ENCODE measurements at regions not wholly inside any gene's neighbourhood (a gene's known extent, or its start where the extent isn't known, plus 50 kb on each side); places are given as distances from the start of the nearest gene placed in this dataset.
"Not testable (repeated sequence)": the region's sequence is repeated elsewhere in the genome, so short reads cannot be mapped to it uniquely, and the experiment has no call there.

- Histone ChIP-seq H3K36me3 (ENCODE audit: control insufficient read depth in 3 of 3, insufficient read depth in 3 of 3, low read length in 3 of 3) (no peaks in the 10 kb centered on the region), H3K9ac (ENCODE audit: low read depth in 1 of 3, low read length in 3 of 3) (no peak overlapping the region), H3K27me3 (ENCODE audit: control insufficient read depth in 3 of 3, insufficient read depth in 3 of 3, low read length in 3 of 3) (no peaks in the 10 kb centered on the region), H3K4me3 (ENCODE audit: low read length in 3 of 3) (no peak overlapping the region), H3K9me3 (ENCODE audit: control insufficient read depth in 3 of 3, low read length in 3 of 3) (no peaks in the 10 kb centered on the region), H3K27ac (ENCODE audit: low read depth, low read length) (no peak overlapping the region), H3K4me1 (ENCODE audit: control insufficient read depth in 3 of 3, insufficient read depth in 3 of 3, low read length in 3 of 3) (no peaks in the 10 kb centered on the region)
Observed at GRCh38 chr2:59168766-59169165, 927.6 kb upstream of the FANCL start.

DNA sequence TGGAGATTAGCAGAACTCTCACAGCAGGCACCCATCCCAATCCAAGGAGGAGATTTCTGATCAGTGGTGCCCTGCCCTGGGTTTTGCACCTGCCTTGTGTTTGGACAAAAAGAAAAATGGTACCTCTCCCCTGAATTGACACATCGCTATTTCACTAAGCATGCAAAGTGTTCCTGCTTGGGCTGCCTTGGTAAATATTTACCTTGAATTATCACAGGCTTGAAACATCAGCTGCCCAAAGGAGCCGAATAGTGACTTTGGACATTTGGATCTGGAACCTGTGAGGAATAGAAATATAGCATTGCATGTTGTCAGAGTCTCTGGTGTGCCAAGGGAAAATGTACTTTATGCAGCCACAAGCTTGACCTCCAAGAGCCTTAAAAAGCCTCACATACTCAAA is 926.4 kb upstream of the FANCL start:
- H3K4me1 ChIP-seq (ENCODE audit: control insufficient read depth in 3 of 3, insufficient read depth in 3 of 3, low read length in 3 of 3): no peaks in the 10 kb centered on the region
- no peaks in the 10 kb centered on the region for H3K36me3 ChIP-seq (ENCODE audit: control insufficient read depth in 3 of 3, insufficient read depth in 3 of 3, low read length in 3 of 3)
- H3K27me3 ChIP-seq (ENCODE audit: control insufficient read depth in 3 of 3, insufficient read depth in 3 of 3, low read length in 3 of 3): no peaks in the 10 kb centered on the region
- no peak overlapping the region for H3K27ac ChIP-seq (ENCODE audit: low read depth, low read length)
- no peaks in the 10 kb centered on the region for H3K9me3 ChIP-seq (ENCODE audit: control insufficient read depth in 3 of 3, low read length in 3 of 3)
- no peak overlapping the region for H3K4me3 ChIP-seq (ENCODE audit: low read length in 3 of 3)
- no peak overlapping the region for H3K9ac ChIP-seq (ENCODE audit: low read depth in 1 of 3, low read length in 3 of 3)

GRCh38 chr2:59157908-59158307 is 916.8 kb upstream of the FANCL start:
- H3K4me1 ChIP-seq (ENCODE audit: control insufficient read depth in 3 of 3, insufficient read depth in 3 of 3, low read length in 3 of 3); H3K36me3 ChIP-seq (ENCODE audit: control insufficient read depth in 3 of 3, insufficient read depth in 3 of 3, low read length in 3 of 3); H3K27ac ChIP-seq (ENCODE audit: low read depth, low read length); H3K9me3 ChIP-seq (ENCODE audit: control insufficient read depth in 3 of 3, low read length in 3 of 3); H3K27me3 ChIP-seq (ENCODE audit: control insufficient read depth in 3 of 3, insufficient read depth in 3 of 3, low read length in 3 of 3); H3K9ac ChIP-seq (ENCODE audit: low read depth in 1 of 3, low read length in 3 of 3); H3K4me3 ChIP-seq (ENCODE audit: low read length in 3 of 3): not testable (repeated sequence)

GRCh38 chr2:59151805-59152204 is 910.7 kb upstream of the FANCL start:
- Histone ChIP-seq H3K27me3 (ENCODE audit: control insufficient read depth in 3 of 3, insufficient read depth in 3 of 3, low read length in 3 of 3) (no peaks in the 10 kb centered on the region), H3K4me3 (ENCODE audit: low read length in 3 of 3) (no peak overlapping the region), H3K27ac (ENCODE audit: low read depth, low read length) (no peak overlapping the region), H3K36me3 (ENCODE audit: control insufficient read depth in 3 of 3, insufficient read depth in 3 of 3, low read length in 3 of 3) (no peaks in the 10 kb centered on the region), H3K9ac (ENCODE audit: low read depth in 1 of 3, low read length in 3 of 3) (no peak overlapping the region), H3K9me3 (ENCODE audit: control insufficient read depth in 3 of 3, low read length in 3 of 3) (no peaks in the 10 kb centered on the region), H3K4me1 (ENCODE audit: control insufficient read depth in 3 of 3, insufficient read depth in 3 of 3, low read length in 3 of 3) (no peaks in the 10 kb centered on the region)

DNA sequence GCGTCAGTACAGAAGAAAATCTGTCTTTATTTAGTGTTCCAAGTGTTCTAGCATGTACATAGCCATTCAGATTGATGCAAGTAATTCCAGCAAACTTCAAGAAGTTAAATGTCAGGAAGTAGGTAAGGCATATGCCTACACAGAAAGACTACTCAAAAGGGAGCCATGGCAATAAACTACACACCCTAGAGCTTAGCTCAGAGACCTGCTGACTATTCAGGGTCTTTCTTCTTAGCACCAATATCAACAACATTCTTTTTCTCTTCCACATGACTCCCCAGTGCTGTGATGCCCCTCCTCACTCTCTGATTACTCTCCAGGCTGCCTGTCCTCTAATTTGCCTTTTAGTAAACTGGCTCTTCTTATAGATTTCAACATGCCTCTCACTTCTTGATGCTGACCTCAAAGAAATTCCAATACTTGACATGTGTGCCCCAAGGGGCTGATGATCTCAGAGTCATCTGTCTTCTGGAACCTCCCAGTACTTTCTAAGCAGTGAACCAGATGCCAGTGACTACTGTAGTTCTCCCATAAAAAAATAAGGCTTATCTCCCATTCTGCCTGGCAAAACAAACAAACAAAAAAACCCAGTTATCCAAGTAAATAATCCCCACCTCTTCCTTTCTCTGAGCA is 909.2 kb upstream of the FANCL start:
- H3K4me3 ChIP-seq (ENCODE audit: low read length in 3 of 3): no peak overlapping the region
- H3K4me1 ChIP-seq (ENCODE audit: control insufficient read depth in 3 of 3, insufficient read depth in 3 of 3, low read length in 3 of 3): no peaks in the 10 kb centered on the region
- no peaks in the 10 kb centered on the region for H3K36me3 ChIP-seq (ENCODE audit: control insufficient read depth in 3 of 3, insufficient read depth in 3 of 3, low read length in 3 of 3)
- no peak overlapping the region for H3K27ac ChIP-seq (ENCODE audit: low read depth, low read length)
- H3K9me3 ChIP-seq (ENCODE audit: control insufficient read depth in 3 of 3, low read length in 3 of 3): no peaks in the 10 kb centered on the region
- H3K9ac ChIP-seq (ENCODE audit: low read depth in 1 of 3, low read length in 3 of 3): no peak overlapping the region
- no peaks in the 10 kb centered on the region for H3K27me3 ChIP-seq (ENCODE audit: control insufficient read depth in 3 of 3, insufficient read depth in 3 of 3, low read length in 3 of 3)

GRCh38 chr2:59149271-59149670 is 908.1 kb upstream of the FANCL start:
- Histone ChIP-seq H3K4me3 (ENCODE audit: low read length in 3 of 3) (no peak overlapping the region), H3K36me3 (ENCODE audit: control insufficient read depth in 3 of 3, insufficient read depth in 3 of 3, low read length in 3 of 3) (no peaks in the 10 kb centered on the region), H3K4me1 (ENCODE audit: control insufficient read depth in 3 of 3, insufficient read depth in 3 of 3, low read length in 3 of 3) (no peaks in the 10 kb centered on the region)

GRCh38 chr2:59112258-59112657 is 871.1 kb upstream of the FANCL start:
- Histone ChIP-seq H3K4me3 (ENCODE audit: low read length in 3 of 3) (no peak overlapping the region), H3K36me3 (ENCODE audit: control insufficient read depth in 3 of 3, insufficient read depth in 3 of 3, low read length in 3 of 3) (no peaks in the 10 kb centered on the region), H3K27ac (ENCODE audit: low read depth, low read length) (no peak overlapping the region), H3K4me1 (ENCODE audit: control insufficient read depth in 3 of 3, insufficient read depth in 3 of 3, low read length in 3 of 3) (no peaks in the 10 kb centered on the region), H3K9me3 (ENCODE audit: control insufficient read depth in 3 of 3, low read length in 3 of 3) (no peaks in the 10 kb centered on the region), H3K9ac (ENCODE audit: low read depth in 1 of 3, low read length in 3 of 3) (no peak overlapping the region), H3K27me3 (ENCODE audit: control insufficient read depth in 3 of 3, insufficient read depth in 3 of 3, low read length in 3 of 3) (no peaks in the 10 kb centered on the region)

More at GRCh38 chr2:59149271-59149670, 908.1 kb upstream of the FANCL start:
- Histone ChIP-seq H3K27me3 (ENCODE audit: control insufficient read depth in 3 of 3, insufficient read depth in 3 of 3, low read length in 3 of 3) (no peaks in the 10 kb centered on the region), H3K9me3 (ENCODE audit: control insufficient read depth in 3 of 3, low read length in 3 of 3) (no peaks in the 10 kb centered on the region), H3K9ac (ENCODE audit: low read depth in 1 of 3, low read length in 3 of 3) (no peak overlapping the region), H3K27ac (ENCODE audit: low read depth, low read length) (no peak overlapping the region)

- H3K9me3 ChIP-seq (ENCODE audit: control insufficient read depth in 3 of 3, low read length in 3 of 3): no peaks in the 10 kb centered on the region
- no peak overlapping the region for H3K27ac ChIP-seq (ENCODE audit: low read depth, low read length)
- no peak overlapping the region for H3K4me3 ChIP-seq (ENCODE audit: low read length in 3 of 3)
- H3K4me1 ChIP-seq (ENCODE audit: control insufficient read depth in 3 of 3, insufficient read depth in 3 of 3, low read length in 3 of 3): no peaks in the 10 kb centered on the region
- no peak overlapping the region for H3K9ac ChIP-seq (ENCODE audit: low read depth in 1 of 3, low read length in 3 of 3)
- H3K27me3 ChIP-seq (ENCODE audit: control insufficient read depth in 3 of 3, insufficient read depth in 3 of 3, low read length in 3 of 3): no peaks in the 10 kb centered on the region
- no peaks in the 10 kb centered on the region for H3K36me3 ChIP-seq (ENCODE audit: control insufficient read depth in 3 of 3, insufficient read depth in 3 of 3, low read length in 3 of 3)
Observed at GRCh38 chr2:59096973-59097372, 855.8 kb upstream of the FANCL start.

DNA sequence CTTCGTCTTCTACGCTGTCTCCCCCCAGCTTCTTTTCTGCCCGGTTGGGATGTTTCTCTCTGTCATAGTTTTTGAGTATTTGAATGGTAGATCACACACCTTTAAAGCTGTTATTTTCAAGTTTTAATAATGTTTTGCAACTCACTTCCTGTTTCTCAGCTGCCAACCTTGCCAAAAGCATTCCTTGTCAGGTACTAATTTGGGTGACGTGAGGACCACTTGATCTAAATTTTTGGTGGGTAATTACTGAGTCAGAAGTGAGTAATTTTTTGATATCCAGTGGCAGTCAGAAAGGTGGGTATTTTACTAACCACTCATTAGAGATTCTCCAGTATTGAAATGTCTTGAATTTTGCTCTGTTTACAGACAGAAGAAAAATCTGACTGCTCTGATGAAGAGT is 852.4 kb upstream of the FANCL start:
- H3K9ac ChIP-seq (ENCODE audit: low read depth in 1 of 3, low read length in 3 of 3): no peak overlapping the region
- no peak overlapping the region for H3K4me3 ChIP-seq (ENCODE audit: low read length in 3 of 3)
- H3K36me3 ChIP-seq (ENCODE audit: control insufficient read depth in 3 of 3, insufficient read depth in 3 of 3, low read length in 3 of 3): no peaks in the 10 kb centered on the region
- no peaks in the 10 kb centered on the region for H3K27me3 ChIP-seq (ENCODE audit: control insufficient read depth in 3 of 3, insufficient read depth in 3 of 3, low read length in 3 of 3)
- no peak overlapping the region for H3K27ac ChIP-seq (ENCODE audit: low read depth, low read length)
- no peaks in the 10 kb centered on the region for H3K4me1 ChIP-seq (ENCODE audit: control insufficient read depth in 3 of 3, insufficient read depth in 3 of 3, low read length in 3 of 3)
- no peaks in the 10 kb centered on the region for H3K9me3 ChIP-seq (ENCODE audit: control insufficient read depth in 3 of 3, low read length in 3 of 3)

DNA sequence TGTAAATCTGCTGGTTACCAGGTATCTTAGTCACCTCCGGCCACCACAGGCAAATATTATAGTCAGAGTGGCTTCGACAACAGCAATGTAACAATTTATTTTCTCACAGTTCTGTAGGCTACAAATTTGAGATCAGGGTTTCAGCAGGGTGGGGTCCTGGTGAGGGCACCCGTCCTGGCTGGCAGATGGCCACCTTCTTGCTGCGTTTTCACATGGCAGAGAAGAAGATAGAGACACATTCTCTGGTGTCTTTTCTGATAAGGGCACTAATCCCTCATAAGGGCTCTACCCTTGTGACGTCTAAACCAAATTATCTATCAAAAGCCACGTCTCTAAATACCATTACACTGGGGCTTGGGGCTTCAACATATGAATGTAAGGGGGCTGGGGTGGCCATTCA is 843.2 kb upstream of the FANCL start:
- Histone ChIP-seq H3K27me3 (ENCODE audit: control insufficient read depth in 3 of 3, insufficient read depth in 3 of 3, low read length in 3 of 3) (no peaks in the 10 kb centered on the region), H3K4me1 (ENCODE audit: control insufficient read depth in 3 of 3, insufficient read depth in 3 of 3, low read length in 3 of 3) (no peaks in the 10 kb centered on the region), H3K27ac (ENCODE audit: low read depth, low read length) (no peak overlapping the region), H3K4me3 (ENCODE audit: low read length in 3 of 3) (no peak overlapping the region), H3K9me3 (ENCODE audit: control insufficient read depth in 3 of 3, low read length in 3 of 3) (no peaks in the 10 kb centered on the region), H3K36me3 (ENCODE audit: control insufficient read depth in 3 of 3, insufficient read depth in 3 of 3, low read length in 3 of 3) (no peaks in the 10 kb centered on the region), H3K9ac (ENCODE audit: low read depth in 1 of 3, low read length in 3 of 3) (no peak overlapping the region)

All from skeletal muscle tissue (tissue), 3 donors.